HG03045 (cell line): ENCODE measurements at regions not wholly inside any gene's neighbourhood (a gene's known extent, or its start where the extent isn't known, plus 50 kb on each side); places are given as distances from the start of the nearest gene placed in this dataset.

Source experiments
- ATAC-seq: cut with Tn5 transposase; IDR thresholded peaks from one replicate; pipeline ENCODE4 v1.9.1; 2021; ENCODE audit warnings: mild to moderate bottlenecking, moderate library complexity; ENCODE audit not compliant: unreplicated experiment

- ATAC-seq: no peak
Measured at GRCh38 chr3:194832346-194833104, 146.8 kb downstream of the FAM43A start.

GRCh38 chr3:194833114-194833910, 147.6 kb downstream of the FAM43A start:
- no peak for ATAC-seq

- ATAC-seq: no peak
Measured at GRCh38 chr3:194836661-194837060, 151.0 kb downstream of the FAM43A start.

- ATAC-seq: no peak
Measured at GRCh38 chr3:194837457-194838127, 151.9 kb downstream of the FAM43A start.

- no peak for ATAC-seq
Measured at GRCh38 chr3:194838236-194838635, 152.6 kb downstream of the FAM43A start.

- ATAC-seq: no peak
Measured at GRCh38 chr3:194840661-194841514, 155.2 kb downstream of the FAM43A start.

- no peak for ATAC-seq
Measured at GRCh38 chr3:194841515-194841841, 155.8 kb downstream of the FAM43A start.

- no peak for ATAC-seq
Measured at GRCh38 chr3:194843556-194843955, 157.9 kb downstream of the FAM43A start.

- ATAC-seq: no peak
Measured at GRCh38 chr3:194844046-194844445, 158.4 kb downstream of the FAM43A start.

- ATAC-seq: no peak
Measured at GRCh38 chr3:194849166-194849875, 163.6 kb downstream of the FAM43A start.

GRCh38 chr3:194851254-194851653, 165.6 kb downstream of the FAM43A start:
- no peak for ATAC-seq

GRCh38 chr3:194851941-194852340, 166.3 kb downstream of the FAM43A start:
- ATAC-seq: no peak

GRCh38 chr3:194852345-194852744, 166.7 kb downstream of the FAM43A start:
- no peak for ATAC-seq

GRCh38 chr3:194852831-194853508, 167.3 kb downstream of the FAM43A start:
- ATAC-seq: no peak

GRCh38 chr3:194854206-194854605, 168.5 kb downstream of the FAM43A start:
- ATAC-seq: no peak

GRCh38 chr3:194854659-194855390, 169.1 kb downstream of the FAM43A start:
- ATAC-seq: no peak

- no peak for ATAC-seq
Measured at GRCh38 chr3:194856296-194856695, 170.6 kb downstream of the FAM43A start.

- ATAC-seq: no peak
Measured at GRCh38 chr3:194857469-194858113, 171.9 kb downstream of the FAM43A start.
